Calu3 (cell line): ENCODE measurements at regions not wholly inside any gene's neighbourhood (a gene's known extent, or its start where the extent isn't known, plus 50 kb on each side); places are given as distances from the start of the nearest gene placed in this dataset.
"Not testable (repeated sequence)": the region's sequence is repeated elsewhere in the genome, so short reads cannot be mapped to it uniquely, and the experiment has no call there.

Experiments
- BruUV-seq: library from RNA; stranded (reverse); fragments of 400-500 nt; replicated peaks from 2 replicates; lab custom pipeline; 2021; lab: Mats Ljungman, UMichigan
- CTCF ChIA-PET: fragments of 300-600 bp; sonication (Branson Sonifier 250); formaldehyde crosslinking; loops from one replicate; lab custom pipeline; 2022; ENCODE audit warnings: antibody characterized with exemption; lab: Charles Lee
- DNase-seq: peaks from one replicate; pipeline ENCODE4 v3.0.0; 2022
- H3K27ac Mint-ChIP-seq: one replicate; pipeline ENCODE4 v1.8.0; 2022; ENCODE audit warnings: mixed read lengths; ENCODE audit not compliant: unreplicated experiment
- H3K27me3 Mint-ChIP-seq: one replicate; pipeline ENCODE4 v1.8.0; 2022; ENCODE audit warnings: mixed read lengths; ENCODE audit not compliant: unreplicated experiment
- H3K36me3 Mint-ChIP-seq: one replicate; pipeline ENCODE4 v1.8.0; 2022; ENCODE audit warnings: mild to moderate bottlenecking, moderate library complexity, mixed read lengths; ENCODE audit not compliant: insufficient read depth, unreplicated experiment
- H3K4me1 Mint-ChIP-seq: one replicate; pipeline ENCODE4 v1.8.0; 2022; ENCODE audit warnings: mild to moderate bottlenecking, low read depth, mixed read lengths; ENCODE audit not compliant: unreplicated experiment
- H3K4me3 Mint-ChIP-seq: one replicate; pipeline ENCODE4 v1.8.0; 2022; ENCODE audit warnings: mild to moderate bottlenecking, low read depth, moderate library complexity, mixed read lengths; ENCODE audit not compliant: unreplicated experiment
- H3K9me3 Mint-ChIP-seq: one replicate; pipeline ENCODE4 v1.8.0; 2022; ENCODE audit warnings: low read depth, mixed read lengths; ENCODE audit not compliant: unreplicated experiment
- intact Hi-C: fragments of 100-400 bp; cut with micrococcal nuclease; formaldehyde crosslinking; loops from one replicate; pipeline ENCODE4 v1.10.0; 2022; ENCODE audit not compliant: unreplicated experiment
- TF ChIP-seq, protein P1 (sequence below): fragments of 200-600 bp; IDR thresholded peaks from one replicate; pipeline ENCODE4 v1.8.0; 2022; ENCODE audit warnings: antibody characterized with exemption; ENCODE audit not compliant: unreplicated experiment

DNA sequence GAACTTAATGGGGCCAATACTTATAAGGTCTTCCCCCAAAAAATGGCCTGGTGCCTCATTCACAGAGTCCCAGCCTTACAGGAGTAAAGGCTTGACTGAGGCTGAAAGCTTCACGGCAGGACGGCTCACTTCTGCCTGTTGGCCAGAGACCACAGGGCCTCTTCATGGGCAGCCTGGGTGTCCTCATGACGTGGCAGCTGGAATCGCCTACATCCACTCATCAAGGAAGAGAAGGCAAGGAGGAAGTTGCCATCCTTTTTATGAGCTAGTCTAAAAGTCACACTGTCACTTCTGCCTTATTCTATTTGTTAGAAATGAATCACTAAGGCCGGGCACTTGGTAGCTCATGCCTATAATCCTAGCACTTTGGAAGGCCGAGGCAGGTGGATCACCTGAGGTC lies 89.3 kb upstream of the DGKG start:
- BruUV-seq = no TSS peak
- intact Hi-C loops = no loop called here
- no peak for DNase-seq
- peaks cover 26% of the 10 kb centered on the region for H3K4me1 Mint-ChIP-seq
- TF ChIP-seq, protein P1, sequence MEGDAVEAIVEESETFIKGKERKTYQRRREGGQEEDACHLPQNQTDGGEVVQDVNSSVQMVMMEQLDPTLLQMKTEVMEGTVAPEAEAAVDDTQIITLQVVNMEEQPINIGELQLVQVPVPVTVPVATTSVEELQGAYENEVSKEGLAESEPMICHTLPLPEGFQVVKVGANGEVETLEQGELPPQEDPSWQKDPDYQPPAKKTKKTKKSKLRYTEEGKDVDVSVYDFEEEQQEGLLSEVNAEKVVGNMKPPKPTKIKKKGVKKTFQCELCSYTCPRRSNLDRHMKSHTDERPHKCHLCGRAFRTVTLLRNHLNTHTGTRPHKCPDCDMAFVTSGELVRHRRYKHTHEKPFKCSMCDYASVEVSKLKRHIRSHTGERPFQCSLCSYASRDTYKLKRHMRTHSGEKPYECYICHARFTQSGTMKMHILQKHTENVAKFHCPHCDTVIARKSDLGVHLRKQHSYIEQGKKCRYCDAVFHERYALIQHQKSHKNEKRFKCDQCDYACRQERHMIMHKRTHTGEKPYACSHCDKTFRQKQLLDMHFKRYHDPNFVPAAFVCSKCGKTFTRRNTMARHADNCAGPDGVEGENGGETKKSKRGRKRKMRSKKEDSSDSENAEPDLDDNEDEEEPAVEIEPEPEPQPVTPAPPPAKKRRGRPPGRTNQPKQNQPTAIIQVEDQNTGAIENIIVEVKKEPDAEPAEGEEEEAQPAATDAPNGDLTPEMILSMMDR = no peak
- CTCF ChIA-PET = no interaction called here
- no peak overlapping the region for H3K4me3 Mint-ChIP-seq
- no peak overlapping the region for H3K27ac Mint-ChIP-seq
- peaks cover 5% of the 10 kb centered on the region for H3K36me3 Mint-ChIP-seq
- no peaks in the 10 kb centered on the region for H3K9me3 Mint-ChIP-seq
- H3K27me3 Mint-ChIP-seq = peaks cover 35% of the 10 kb centered on the region

DNA sequence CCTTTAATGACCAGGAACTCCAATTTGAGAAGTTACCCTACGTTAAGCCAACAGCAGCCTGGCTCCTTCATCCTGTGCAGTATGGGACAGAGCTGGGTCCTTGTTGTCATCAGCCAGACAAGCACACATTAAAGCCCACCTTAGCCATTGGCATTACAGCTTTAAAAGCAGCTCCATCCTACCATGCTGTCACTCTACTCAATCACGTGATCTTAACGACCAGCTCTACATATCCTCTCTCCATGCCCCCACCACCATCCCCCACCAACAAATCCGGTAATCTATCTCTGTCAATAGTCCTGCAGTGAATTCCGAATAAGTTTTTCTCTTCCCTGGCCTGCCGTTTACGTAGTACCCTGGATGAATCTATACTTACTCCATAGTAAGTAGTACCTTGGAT lies 82.9 kb upstream of the DGKG start:
- H3K4me1 Mint-ChIP-seq = peaks cover 25% of the 10 kb centered on the region
- peaks cover 16% of the 10 kb centered on the region for H3K27me3 Mint-ChIP-seq
- H3K4me3 Mint-ChIP-seq = no peak overlapping the region
- TF ChIP-seq, protein P1 = no peak
- intact Hi-C loops = no loop called here
- no peaks in the 10 kb centered on the region for H3K36me3 Mint-ChIP-seq
- no peak for DNase-seq
- CTCF ChIA-PET = interaction anchor here (0.5 to 1.7 kb wide), 2 partner anchors 12 to 819 kb away, joined by 3 to 4 read pairs; no protein-coding TSS in a partner anchor
- BruUV-seq = no TSS peak
- no peaks in the 10 kb centered on the region for H3K9me3 Mint-ChIP-seq
- H3K27ac Mint-ChIP-seq = no peak overlapping the region

- no TSS peak for BruUV-seq
- DNase-seq = no peak
- H3K27ac Mint-ChIP-seq = no peak overlapping the region
- CTCF ChIA-PET = no interaction called here
- intact Hi-C loops = no loop called here
- no peaks in the 10 kb centered on the region for H3K9me3 Mint-ChIP-seq
- no peaks in the 10 kb centered on the region for H3K36me3 Mint-ChIP-seq
- TF ChIP-seq, protein P1 = no peak
- no peak overlapping the region for H3K4me3 Mint-ChIP-seq
- H3K4me1 Mint-ChIP-seq = peaks cover 25% of the 10 kb centered on the region
- H3K27me3 Mint-ChIP-seq = peaks cover 16% of the 10 kb centered on the region
These were observed 82.3 kb upstream of the DGKG start for GRCh38 chr3:186444288-186444687.

DNA sequence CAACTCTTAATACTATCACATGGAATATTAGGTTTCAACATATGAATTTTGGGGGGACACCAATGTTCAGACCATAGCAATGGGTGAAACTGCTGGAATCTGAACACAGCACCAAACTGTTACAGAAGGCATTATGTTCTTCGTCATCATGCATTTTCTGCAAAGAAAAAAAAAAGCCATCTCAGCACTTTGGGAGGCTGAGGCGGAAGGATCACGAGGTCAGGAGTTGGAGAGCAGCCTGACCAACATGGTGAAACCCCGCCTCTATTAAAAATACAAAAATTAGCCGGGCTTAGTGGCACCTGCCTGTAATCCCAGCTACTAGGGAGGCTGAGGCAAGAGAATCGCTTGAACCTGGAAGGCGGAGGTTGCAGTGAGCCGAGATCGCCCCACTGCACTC lies 80.9 kb upstream of the DGKG start:
- H3K4me3 Mint-ChIP-seq, H3K36me3 Mint-ChIP-seq, H3K27ac Mint-ChIP-seq, H3K9me3 Mint-ChIP-seq, DNase-seq, BruUV-seq, intact Hi-C loops: not testable (repeated sequence)
- CTCF ChIA-PET = interaction anchor here (0.7 kb wide), 1 partner anchor 17 kb away, joined by 7 read pairs; no protein-coding TSS in a partner anchor
- peaks cover 10% of the 10 kb centered on the region for H3K27me3 Mint-ChIP-seq
- peaks cover 25% of the 10 kb centered on the region for H3K4me1 Mint-ChIP-seq

DNA sequence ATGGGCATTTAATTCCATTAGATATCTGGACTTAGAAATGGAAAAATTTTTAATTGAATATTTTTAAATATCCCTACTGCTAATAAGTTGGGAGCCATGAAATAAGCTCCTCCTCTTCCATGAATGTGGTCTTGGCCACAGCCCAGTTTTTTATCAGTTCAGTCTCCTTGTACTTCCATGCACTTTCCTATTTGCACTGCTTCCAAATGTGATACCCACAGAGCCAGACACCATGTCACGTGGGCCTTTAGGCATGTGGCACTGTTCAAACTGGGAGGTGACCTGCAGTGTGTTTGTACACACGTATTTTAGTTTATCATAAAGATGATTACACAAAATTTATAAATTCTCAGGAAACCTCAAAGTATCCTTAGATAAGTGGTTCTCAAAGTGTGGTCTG lies 80.1 kb upstream of the DGKG start:
- TF ChIP-seq, protein P1 = no peak
- CTCF ChIA-PET = no interaction called here
- H3K9me3 Mint-ChIP-seq = no peaks in the 10 kb centered on the region
- H3K4me3 Mint-ChIP-seq = no peak overlapping the region
- no TSS peak for BruUV-seq
- no peak for DNase-seq
- H3K27ac Mint-ChIP-seq = no peak overlapping the region
- peaks cover 23% of the 10 kb centered on the region for H3K4me1 Mint-ChIP-seq
- intact Hi-C loops = no loop called here
- H3K27me3 Mint-ChIP-seq = peaks cover 2% of the 10 kb centered on the region
- no peaks in the 10 kb centered on the region for H3K36me3 Mint-ChIP-seq
